HG03097 (cell line): ENCODE measurements at regions not wholly inside any gene's neighbourhood (a gene's known extent, or its start where the extent isn't known, plus 50 kb on each side); places are given as distances from the start of the nearest gene placed in this dataset.

Experiments
- ATAC-seq: cut with Tn5 transposase; IDR thresholded peaks from one replicate; pipeline ENCODE4 v1.9.1; 2021; ENCODE audit not compliant: unreplicated experiment, low FRiP score

GRCh38 chr5:158013939-158014338 lies 155.0 kb upstream of the CLINT1 start:
- ATAC-seq = no peak

GRCh38 chr5:158013303-158013702 lies 154.4 kb upstream of the CLINT1 start:
- ATAC-seq = no peak

- no peak for ATAC-seq
Measured at GRCh38 chr5:158011422-158011821, 152.5 kb upstream of the CLINT1 start.

GRCh38 chr5:158010831-158011230 lies 151.9 kb upstream of the CLINT1 start:
- no peak for ATAC-seq

GRCh38 chr5:158007336-158007735 lies 148.4 kb upstream of the CLINT1 start:
- ATAC-seq = no peak

GRCh38 chr5:157999696-158000095 lies 140.8 kb upstream of the CLINT1 start:
- ATAC-seq = no peak

GRCh38 chr5:157997991-157998504 lies 139.1 kb upstream of the CLINT1 start:
- ATAC-seq = no peak

- ATAC-seq = no peak
Measured at GRCh38 chr5:157994906-157995519, 136.1 kb upstream of the CLINT1 start.

- ATAC-seq = no peak
Measured at GRCh38 chr5:157993986-157994691, 135.2 kb upstream of the CLINT1 start.

- ATAC-seq = no peak
Measured at GRCh38 chr5:157993201-157993600, 134.3 kb upstream of the CLINT1 start.

- no peak for ATAC-seq
Measured at GRCh38 chr5:157990583-157991181, 131.7 kb upstream of the CLINT1 start.

- no peak for ATAC-seq
Measured at GRCh38 chr5:157989296-157989695, 130.4 kb upstream of the CLINT1 start.

GRCh38 chr5:157987259-157987658 lies 128.3 kb upstream of the CLINT1 start:
- ATAC-seq = no peak

GRCh38 chr5:157986431-157986990 lies 127.6 kb upstream of the CLINT1 start:
- no peak for ATAC-seq

GRCh38 chr5:157984611-157985010 lies 125.7 kb upstream of the CLINT1 start:
- no peak for ATAC-seq

GRCh38 chr5:157983906-157984551 lies 125.1 kb upstream of the CLINT1 start:
- ATAC-seq = no peak

- ATAC-seq = no peak
Measured at GRCh38 chr5:157978061-157978460, 119.1 kb upstream of the CLINT1 start.

- no peak for ATAC-seq
Measured at GRCh38 chr5:157976429-157976828, 117.5 kb upstream of the CLINT1 start.

- ATAC-seq = no peak
Measured at GRCh38 chr5:157972579-157972978, 113.6 kb upstream of the CLINT1 start.

- no peak for ATAC-seq
Measured at GRCh38 chr5:157971571-157972216, 112.7 kb upstream of the CLINT1 start.
